A673 (cell line): ENCODE measurements at regions not wholly inside any gene's neighbourhood (a gene's known extent, or its start where the extent isn't known, plus 50 kb on each side); places are given as distances from the start of the nearest gene placed in this dataset.
"Not testable (repeated sequence)": the region's sequence is repeated elsewhere in the genome, so short reads cannot be mapped to it uniquely, and the experiment has no call there.

Source experiments
- BruUV-seq: library from RNA; stranded (reverse); fragments of 400-500 nt; replicated peaks from 2 replicates; lab custom pipeline; 2021; lab: Mats Ljungman, UMichigan
- CTCF ChIA-PET: fragments of 300-600 bp; sonication (Branson Sonifier 250); formaldehyde crosslinking; loops from one replicate; lab custom pipeline; 2022; ENCODE audit warnings: antibody characterized with exemption; lab: Charles Lee
- POLR2A ChIA-PET: fragments of 300-600 bp; sonication (Branson Sonifier 250); formaldehyde crosslinking; loops from one replicate; lab custom pipeline; 2022; ENCODE audit warnings: antibody characterized with exemption; ENCODE audit not compliant: low non-redundant PET; lab: Charles Lee
- DNase-seq: peaks from one replicate; pipeline ENCODE4 v3.0.0-alpha.2; 2015; ENCODE audit warnings: low spot score
- H3K27ac ChIP-seq: fragments of 200-600 bp; sonication (generic); 2 replicates; pipeline ENCODE4 v1.5.1; 2016; ENCODE audit warnings: mixed run types, low read depth, mild to moderate bottlenecking, mixed read lengths, antibody characterized with exemption, low read length; ENCODE audit not compliant: poor library complexity, severe bottlenecking
- H3K27me3 ChIP-seq: fragments of 200-600 bp; sonication (generic); replicated peaks from 2 replicates; pipeline ENCODE4 v1.6.1; 2017; ENCODE audit warnings: mixed run types, low read depth, mild to moderate bottlenecking, mixed read lengths, antibody characterized with exemption, low read length; ENCODE audit not compliant: insufficient read depth, poor library complexity
- H3K36me3 ChIP-seq: fragments of 200-600 bp; sonication (generic); 2 replicates; pipeline ENCODE4 v1.6.1; 2016; ENCODE audit warnings: mixed run types, mild to moderate bottlenecking, mixed read lengths, antibody characterized with exemption, low read length; ENCODE audit not compliant: insufficient read depth, poor library complexity, severe bottlenecking
- H3K4me1 ChIP-seq: fragments of 200-600 bp; sonication (generic); 2 replicates; pipeline ENCODE4 v1.6.1; 2017; ENCODE audit warnings: mixed run types, mild to moderate bottlenecking, mixed read lengths, antibody characterized with exemption, low read length; ENCODE audit not compliant: insufficient read depth, poor library complexity, severe bottlenecking
- H3K4me3 ChIP-seq: fragments of 200-600 bp; sonication (generic); 2 replicates; pipeline ENCODE4 v1.5.1; 2016; ENCODE audit warnings: low read depth, mixed run types, mild to moderate bottlenecking, mixed read lengths, low read length; ENCODE audit not compliant: poor library complexity, severe bottlenecking
- H3K9me3 ChIP-seq: fragments of 200-600 bp; sonication (generic); 2 replicates; pipeline ENCODE4 v1.6.1; 2016; ENCODE audit warnings: mixed run types, low read depth, mild to moderate bottlenecking, mixed read lengths, antibody characterized with exemption, low read length; ENCODE audit not compliant: poor library complexity, severe bottlenecking
- EZH2 ChIP-seq: fragments of 200-600 bp; sonication (generic); IDR thresholded peaks from 2 replicates; pipeline ENCODE4 v1.6.1; 2017; ENCODE audit warnings: borderline replicate concordance, low read depth, mild to moderate bottlenecking, mixed read lengths, antibody characterized with exemption, low read length; ENCODE audit not compliant: poor library complexity, severe bottlenecking
- intact Hi-C: fragments of 100-400 bp; cut with micrococcal nuclease; formaldehyde crosslinking; loops from one replicate; pipeline ENCODE4 v1.10.0; 2022; ENCODE audit not compliant: unreplicated experiment
- TF ChIP-seq, protein P1 (sequence below): fragments of 300-800, 200-600 bp; sonication (generic); conservative IDR thresholded peaks from 2 replicates; pipeline ENCODE4 v1.5.1; 2017; ENCODE audit warnings: low read depth, mild to moderate bottlenecking, antibody characterized with exemption, low read length, moderate library complexity, mixed read lengths

DNA sequence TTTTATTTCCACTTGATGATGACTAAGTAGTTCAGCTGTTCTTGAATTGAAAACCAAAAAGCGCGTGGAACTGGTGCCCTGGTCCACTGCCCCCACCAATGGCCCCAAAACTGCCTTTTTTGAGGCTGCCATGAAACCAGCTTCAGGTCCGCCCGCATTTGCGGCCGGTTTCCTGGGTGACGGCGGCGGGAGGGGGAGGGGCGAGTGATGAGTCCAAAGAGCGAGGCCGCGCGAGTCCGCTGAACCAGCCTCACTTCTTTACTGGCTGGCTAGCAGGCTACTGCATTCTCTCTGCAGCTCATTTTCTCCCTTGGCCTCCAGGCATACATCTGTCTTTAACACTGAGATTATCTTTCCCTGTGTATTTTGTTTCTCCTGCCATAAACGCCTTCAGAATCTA lies 72.9 kb upstream of the FABP2 start:
- Histone ChIP-seq H3K4me3 (no peak overlapping the region), H3K9me3 (no peaks in the 10 kb centered on the region), H3K36me3 (no peaks in the 10 kb centered on the region), H3K27me3 (no peaks in the 10 kb centered on the region), H3K27ac (no peak overlapping the region), H3K4me1 (no peaks in the 10 kb centered on the region)
- TF ChIP-seq EZH2 = no peak
- TF ChIP-seq, protein P1, sequence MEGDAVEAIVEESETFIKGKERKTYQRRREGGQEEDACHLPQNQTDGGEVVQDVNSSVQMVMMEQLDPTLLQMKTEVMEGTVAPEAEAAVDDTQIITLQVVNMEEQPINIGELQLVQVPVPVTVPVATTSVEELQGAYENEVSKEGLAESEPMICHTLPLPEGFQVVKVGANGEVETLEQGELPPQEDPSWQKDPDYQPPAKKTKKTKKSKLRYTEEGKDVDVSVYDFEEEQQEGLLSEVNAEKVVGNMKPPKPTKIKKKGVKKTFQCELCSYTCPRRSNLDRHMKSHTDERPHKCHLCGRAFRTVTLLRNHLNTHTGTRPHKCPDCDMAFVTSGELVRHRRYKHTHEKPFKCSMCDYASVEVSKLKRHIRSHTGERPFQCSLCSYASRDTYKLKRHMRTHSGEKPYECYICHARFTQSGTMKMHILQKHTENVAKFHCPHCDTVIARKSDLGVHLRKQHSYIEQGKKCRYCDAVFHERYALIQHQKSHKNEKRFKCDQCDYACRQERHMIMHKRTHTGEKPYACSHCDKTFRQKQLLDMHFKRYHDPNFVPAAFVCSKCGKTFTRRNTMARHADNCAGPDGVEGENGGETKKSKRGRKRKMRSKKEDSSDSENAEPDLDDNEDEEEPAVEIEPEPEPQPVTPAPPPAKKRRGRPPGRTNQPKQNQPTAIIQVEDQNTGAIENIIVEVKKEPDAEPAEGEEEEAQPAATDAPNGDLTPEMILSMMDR = no peak
- ChIA-PET CTCF (no interaction called here), POLR2A (no interaction called here)
- intact Hi-C loops = no loop called here
- no peak for DNase-seq
- no TSS peak for BruUV-seq

DNA sequence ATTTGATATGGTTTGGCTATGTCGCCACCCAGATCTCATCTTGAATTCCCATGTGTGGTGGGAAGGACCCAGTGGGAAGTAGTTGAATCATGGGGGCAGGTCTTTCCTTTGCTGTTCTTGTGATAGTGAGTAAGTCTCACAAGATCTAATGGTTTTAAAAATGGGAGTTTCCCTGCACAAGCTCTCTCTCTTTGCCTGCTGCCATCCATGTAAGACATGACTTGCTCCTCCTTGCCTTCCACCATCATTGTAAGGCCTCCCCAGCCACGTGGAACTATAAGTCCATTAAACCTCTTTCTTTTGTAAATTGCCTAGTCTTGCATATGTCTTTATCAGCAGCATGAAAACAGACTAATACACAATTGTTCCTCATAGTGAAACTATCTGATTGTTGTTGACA lies 66.9 kb upstream of the FABP2 start:
- CTCF ChIA-PET, BruUV-seq, H3K27ac ChIP-seq, intact Hi-C loops, POLR2A ChIA-PET, H3K4me3 ChIP-seq, H3K27me3 ChIP-seq, DNase-seq, H3K4me1 ChIP-seq, H3K9me3 ChIP-seq, H3K36me3 ChIP-seq: not testable (repeated sequence)

DNA sequence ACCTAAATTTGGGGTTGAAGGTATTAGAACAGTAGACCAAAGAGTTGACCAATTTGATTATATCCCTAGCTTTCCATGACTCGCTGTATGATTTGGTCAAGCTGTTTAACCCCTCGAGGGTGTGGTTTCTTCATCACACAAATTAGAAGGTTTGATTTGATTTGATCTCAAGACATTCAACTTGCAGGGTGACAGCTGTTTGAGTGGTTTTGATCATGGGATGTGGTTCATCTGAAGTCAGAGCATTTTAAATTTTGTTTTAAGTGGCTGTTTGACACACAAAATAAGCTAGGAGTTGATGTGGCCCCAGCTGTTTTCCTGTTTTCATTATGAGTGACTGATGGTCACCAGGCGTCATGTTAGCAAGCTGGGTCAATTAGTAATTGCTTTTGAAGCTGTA lies 52.7 kb upstream of the FABP2 start:
- CTCF ChIA-PET, DNase-seq, intact Hi-C loops, H3K27ac ChIP-seq, BruUV-seq, H3K36me3 ChIP-seq, H3K9me3 ChIP-seq, H3K4me1 ChIP-seq, POLR2A ChIA-PET, H3K4me3 ChIP-seq, H3K27me3 ChIP-seq: not testable (repeated sequence)

DNA sequence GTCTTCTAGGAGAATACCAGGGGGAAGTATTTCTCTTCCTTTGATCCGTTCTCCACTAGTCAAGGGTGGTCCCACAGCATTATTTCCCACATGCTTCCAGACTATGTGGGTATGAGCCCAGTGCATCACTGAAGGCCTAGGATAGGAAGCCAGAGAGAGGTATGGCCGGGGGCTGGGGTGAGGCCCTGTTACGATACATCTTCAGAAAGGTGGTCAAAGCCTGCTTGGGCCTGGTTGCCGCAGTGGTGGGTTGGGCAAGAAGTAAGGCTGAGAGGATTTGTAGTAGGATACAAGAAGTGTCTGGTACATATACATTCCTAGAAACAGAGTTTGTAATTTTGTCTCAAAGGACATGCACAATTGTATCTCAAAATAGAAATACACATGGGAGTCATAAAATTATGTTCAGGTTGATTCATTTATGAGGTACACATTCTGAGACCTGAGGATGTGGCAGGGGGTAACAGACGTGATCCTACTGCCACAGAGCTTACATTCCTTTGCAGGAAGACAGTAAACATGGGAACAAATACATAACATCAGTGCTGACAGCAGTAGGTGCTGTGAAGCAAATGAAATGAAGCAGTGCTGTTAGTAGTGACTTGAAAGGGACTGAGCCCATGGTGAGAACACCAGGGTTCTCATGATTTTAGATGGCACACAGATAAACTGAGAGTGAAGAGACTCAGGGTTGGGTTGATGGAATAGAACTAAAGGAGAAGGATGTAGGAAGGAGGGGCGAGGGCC lies 50.6 kb upstream of the FABP2 start:
- intact Hi-C loops, H3K4me1 ChIP-seq, H3K27ac ChIP-seq, CTCF ChIA-PET, H3K4me3 ChIP-seq, POLR2A ChIA-PET, DNase-seq, H3K36me3 ChIP-seq, BruUV-seq, H3K9me3 ChIP-seq, H3K27me3 ChIP-seq: not testable (repeated sequence)
